ENCODE measurements at regions not wholly inside any gene's neighbourhood (a gene's known extent, or its start where the extent isn't known, plus 50 kb on each side); places are given as distances from the start of the nearest gene placed in this dataset.

- H2BK120ac ChIP-seq (ENCODE audit: low read depth, low read length, poor library complexity, severe bottlenecking) = no peak overlapping the region
- no peak for DNase-seq
- H2BK5ac ChIP-seq (ENCODE audit: insufficient read length, low read length) = no peak overlapping the region
- H3K27ac ChIP-seq (ENCODE audit: insufficient read length, low read depth, low read length) = no peak overlapping the region
- no peak overlapping the region for H4K8ac ChIP-seq (replicated peaks; ENCODE audit: insufficient read length, low read depth, low read length)
- H4K5ac ChIP-seq (ENCODE audit: insufficient read length, low read depth, low read length) = no peak overlapping the region
- H3K23ac ChIP-seq (ENCODE audit: insufficient read length, low read depth, low read length) = no peak overlapping the region
- no peak overlapping the region for H3K4ac ChIP-seq (ENCODE audit: low read depth, low read length)
- Mint-ChIP-seq H3K4me3 (no peak overlapping the region), H3K9me3 (peaks cover 82 to 97% of the 10 kb centered on the region in 2 experiments), H3K4me1 (no peaks in the 10 kb centered on the region), H3K27ac (no peak overlapping the region), H3K27me3 (ENCODE audit: low read depth) (no peaks in the 10 kb centered on the region), H3K36me3 (ENCODE audit: insufficient read depth in 1 of 3, low read depth in 3 of 3) (peaks cover 0 to 3% (median 0%) of the 10 kb centered on the region in 3 experiments; a peak in 3 of 7 replicates)
- no peak overlapping the region for H3K9ac ChIP-seq (ENCODE audit: extremely low read depth, insufficient read length, low read length)
- H3K14ac ChIP-seq (ENCODE audit: insufficient read depth, low read length) = no peak overlapping the region
- no peaks in the 10 kb centered on the region for H3K4me1 ChIP-seq (ENCODE audit: insufficient read depth, low read length)
- no peak overlapping the region for H4K91ac ChIP-seq (ENCODE audit: insufficient read length, low read depth, low read length)
- H3K27me3 ChIP-seq (ENCODE audit: insufficient read depth, low read length) = no peaks in the 10 kb centered on the region
- H2BK12ac ChIP-seq (ENCODE audit: insufficient read length, low read depth, low read length) = no peak overlapping the region
- H2AFZ ChIP-seq (ENCODE audit: low read length) = no peak overlapping the region
- no peak overlapping the region for H3K56ac ChIP-seq (ENCODE audit: insufficient read length, low read depth, low read length)
- H2BK15ac ChIP-seq (ENCODE audit: low read depth, low read length) = no peak overlapping the region
- TF ChIP-seq CTCF (conservative IDR thresholded peaks at IDR 0.05) = no peak
- H3T11ph ChIP-seq (ENCODE audit: low read length) = no peak overlapping the region
- no peaks in the 10 kb centered on the region for H3K23me2 ChIP-seq (ENCODE audit: insufficient read length, low read depth, low read length, poor library complexity, severe bottlenecking)
- H2BK20ac ChIP-seq (ENCODE audit: low read depth, low read length, poor library complexity, severe bottlenecking) = no peak overlapping the region
- H2AK5ac ChIP-seq (ENCODE audit: insufficient read length, low read length) = no peak overlapping the region
- H4K20me1 ChIP-seq (ENCODE audit: control insufficient read depth, insufficient read depth, insufficient read length) = no peaks in the 10 kb centered on the region
- H3K9me3 ChIP-seq (ENCODE audit: control insufficient read depth, low read depth, low read length) = peaks cover 32% of the 10 kb centered on the region
- H3K4me2 ChIP-seq (ENCODE audit: insufficient read depth, insufficient read length, low read length) = no peak overlapping the region
- H3K79me1 ChIP-seq (ENCODE audit: insufficient read depth, low read depth, low read length, poor library complexity, severe bottlenecking) = no peaks in the 10 kb centered on the region
- no peak overlapping the region for H3K18ac ChIP-seq (ENCODE audit: insufficient read length, low read depth, low read length)
- H3K79me2 ChIP-seq (ENCODE audit: insufficient read depth, low read length) = no peaks in the 10 kb centered on the region
These were observed 91.6 kb upstream of the NLRP2B start for GRCh38 chrX:57771689-57772088.

Measured in H9 (cell line).